ENCODE measurements at regions not wholly inside any gene's neighbourhood (a gene's known extent, or its start where the extent isn't known, plus 50 kb on each side); places are given as distances from the start of the nearest gene placed in this dataset.
A peak's percentile ranks its signal among the peaks of the same experiment; 100 is the strongest.

GRCh38 chr10:131710142-131710861 lies 190.5 kb upstream of the PPP2R2D start:
- Histone ChIP-seq H2AK5ac (ENCODE audit: insufficient read length, low read length) (no peak overlapping the region), H3K9me3 (ENCODE audit: control insufficient read depth, low read depth, low read length) (no peaks in the 10 kb centered on the region), H3K18ac (ENCODE audit: insufficient read length, low read depth, low read length) (no peak overlapping the region), H3K27me3 (ENCODE audit: insufficient read depth, low read length) (no peaks in the 10 kb centered on the region), H3K79me1 (ENCODE audit: insufficient read depth, low read depth, low read length, poor library complexity, severe bottlenecking) (no peaks in the 10 kb centered on the region), H2BK15ac (ENCODE audit: low read depth, low read length) (no peak overlapping the region), H4K91ac (ENCODE audit: insufficient read length, low read depth, low read length) (no peak overlapping the region), H3K9ac (ENCODE audit: extremely low read depth, insufficient read length, low read length) (no peak overlapping the region), H4K8ac (replicated peaks; ENCODE audit: insufficient read length, low read depth, low read length) (no peak overlapping the region), H2BK20ac (ENCODE audit: low read depth, low read length, poor library complexity, severe bottlenecking) (no peak overlapping the region), H3K27ac (ENCODE audit: insufficient read length, low read depth, low read length) (no peak overlapping the region), H3K23me2 (ENCODE audit: insufficient read length, low read depth, low read length, poor library complexity, severe bottlenecking) (no peaks in the 10 kb centered on the region), H2BK12ac (ENCODE audit: insufficient read length, low read depth, low read length) (no peak overlapping the region), H3K79me2 (ENCODE audit: insufficient read depth, low read length) (no peaks in the 10 kb centered on the region), H3T11ph (ENCODE audit: low read length) (no peak overlapping the region), H2BK120ac (ENCODE audit: low read depth, low read length, poor library complexity, severe bottlenecking) (no peak overlapping the region), H2AFZ (ENCODE audit: low read length) (no peak overlapping the region), H3K56ac (ENCODE audit: insufficient read length, low read depth, low read length) (no peak overlapping the region), H3K23ac (ENCODE audit: insufficient read length, low read depth, low read length) (no peak overlapping the region), H4K5ac (ENCODE audit: insufficient read length, low read depth, low read length) (no peak overlapping the region), H2BK5ac (ENCODE audit: insufficient read length, low read length) (no peak overlapping the region), H3K4me1 (ENCODE audit: insufficient read depth, low read length) (no peaks in the 10 kb centered on the region), H3K4ac (ENCODE audit: low read depth, low read length) (no peak overlapping the region), H3K14ac (ENCODE audit: insufficient read depth, low read length) (no peak overlapping the region; the same call in 1 of the 2 replicates), H3K4me2 (ENCODE audit: insufficient read depth, insufficient read length, low read length) (no peak overlapping the region), H4K20me1 (ENCODE audit: control insufficient read depth, insufficient read depth, insufficient read length) (no peaks in the 10 kb centered on the region)
- no peak overlapping the region for H3K27ac Mint-ChIP-seq
- no peak for TF ChIP-seq CTCF (conservative IDR thresholded peaks at IDR 0.05)
- peak; percentile 24 for DNase-seq
- H3K4me3 Mint-ChIP-seq = no peak overlapping the region
- WGBS (ENCODE audit: extremely low coverage, insufficient read length, low lambda C conversion rate) = no CpG with 5 or more reads among the region's 17 CpGs
- H3K27me3 Mint-ChIP-seq (ENCODE audit: low read depth) = peaks cover 13% of the 10 kb centered on the region
- no peaks in the 10 kb centered on the region for H3K4me1 Mint-ChIP-seq
- peaks cover 7 to 11% (median 8%) of the 10 kb centered on the region in 3 experiments for H3K36me3 Mint-ChIP-seq (ENCODE audit: insufficient read depth in 1 of 3, low read depth in 3 of 3)
- peaks cover 11 to 12% of the 10 kb centered on the region in 2 experiments for H3K9me3 Mint-ChIP-seq
